Fibroblast of the conjunctiva (primary cell): ENCODE measurements at regions not wholly inside any gene's neighbourhood (a gene's known extent, or its start where the extent isn't known, plus 50 kb on each side); places are given as distances from the start of the nearest gene placed in this dataset.
"Not testable (repeated sequence)": the region's sequence is repeated elsewhere in the genome, so short reads cannot be mapped to it uniquely, and the experiment has no call there.

Experiments
- DNase-seq: peaks from one replicate; pipeline ENCODE4 v3.0.0-alpha.2; 2010; ENCODE audit warnings: low read depth

DNA sequence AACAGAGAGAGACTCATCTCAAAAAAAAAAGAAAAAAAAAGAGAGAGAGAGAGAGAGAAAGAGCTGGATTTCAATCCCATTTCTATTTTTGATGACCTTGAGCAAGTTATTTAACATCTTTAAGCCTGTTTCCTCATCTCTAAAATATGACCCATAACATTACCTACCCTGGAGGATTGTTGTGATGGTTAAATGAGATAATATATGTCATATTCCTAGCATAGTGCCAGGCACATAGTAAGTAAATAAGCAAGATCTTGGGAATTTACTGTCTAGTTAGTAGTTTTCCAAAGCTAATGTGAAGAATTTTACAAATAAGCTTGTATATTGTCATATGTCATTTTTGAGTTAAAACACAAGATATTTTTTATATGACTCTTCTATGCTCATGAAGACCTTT is 236.5 kb downstream of the PHLDA1 start:
- DNase-seq = no peak

DNA sequence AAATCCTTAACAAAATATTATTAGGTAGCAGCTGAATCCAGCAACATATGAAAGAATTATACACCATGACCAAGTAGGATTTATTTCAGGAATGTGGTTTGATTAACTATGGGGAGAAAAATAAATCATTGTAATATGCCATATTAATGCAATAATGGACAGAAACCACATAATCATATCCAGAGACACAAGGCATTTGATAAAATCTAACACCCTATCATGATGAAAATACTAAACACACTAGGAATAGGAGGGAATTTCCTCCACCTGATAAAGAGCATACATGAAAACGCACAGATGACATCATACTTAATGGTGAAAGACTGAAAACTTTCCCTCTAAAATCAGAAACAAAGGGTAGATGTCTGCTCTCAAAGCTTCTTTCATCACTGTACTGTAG is 238.9 kb downstream of the PHLDA1 start:
- no peak for DNase-seq

DNA sequence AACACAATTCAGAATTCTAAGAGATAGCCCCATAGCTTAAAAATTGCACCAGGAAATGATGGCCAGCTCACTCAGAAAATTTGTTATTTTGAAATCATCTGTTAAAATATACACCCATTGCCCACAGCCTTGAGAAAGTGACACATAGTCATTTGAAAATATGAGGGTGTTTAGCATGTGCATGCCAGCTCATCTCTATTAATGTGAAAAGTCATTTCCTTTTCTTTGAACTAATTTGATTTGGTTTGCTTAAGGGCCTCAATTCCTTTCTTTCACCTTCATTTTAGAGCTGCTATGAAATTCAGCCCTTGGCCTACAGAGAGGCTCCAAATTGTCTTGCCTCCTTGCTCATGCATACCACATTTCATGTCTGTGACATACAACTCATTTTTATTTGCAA is 241.4 kb downstream of the PHLDA1 start:
- no peak for DNase-seq

DNA sequence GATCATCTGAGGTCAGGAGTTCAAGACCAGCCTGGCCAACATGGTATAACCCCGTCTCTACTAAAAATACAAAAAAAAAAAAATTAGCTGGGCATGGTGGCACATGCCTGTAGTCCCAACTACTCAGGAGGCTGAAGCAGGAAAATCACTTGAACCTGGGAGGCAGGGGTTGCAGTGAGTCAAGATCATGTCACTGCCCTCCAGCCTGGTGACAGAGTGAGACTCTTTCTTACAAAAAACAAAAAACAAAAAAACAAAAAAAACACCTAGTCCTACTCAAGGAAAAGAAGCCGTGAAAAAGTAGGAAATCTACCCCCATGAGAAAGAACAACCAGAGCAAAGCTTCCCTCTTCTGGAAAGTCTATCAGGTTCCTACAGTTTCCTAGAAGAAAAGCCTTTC is 244.4 kb downstream of the PHLDA1 start:
- DNase-seq = not testable (repeated sequence)

DNA sequence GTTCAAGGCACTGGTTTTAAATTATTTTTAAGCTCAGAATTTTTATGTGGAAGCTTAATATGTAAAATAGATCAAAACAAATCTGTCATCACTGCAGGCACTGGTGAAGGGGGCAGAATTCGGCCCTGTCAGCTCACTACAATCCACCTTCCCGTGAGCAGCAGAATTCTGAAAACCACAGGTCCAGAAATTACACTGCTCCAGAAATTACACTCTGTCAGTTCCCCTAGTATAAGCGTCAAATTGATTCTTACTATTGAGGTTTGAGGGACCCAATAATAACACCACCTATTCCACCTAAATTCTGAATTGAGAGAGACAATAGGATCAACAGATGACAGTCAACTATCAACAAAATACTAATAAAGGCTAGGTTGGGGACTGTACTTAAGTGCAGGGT is 245.5 kb downstream of the PHLDA1 start:
- DNase-seq = no peak

DNA sequence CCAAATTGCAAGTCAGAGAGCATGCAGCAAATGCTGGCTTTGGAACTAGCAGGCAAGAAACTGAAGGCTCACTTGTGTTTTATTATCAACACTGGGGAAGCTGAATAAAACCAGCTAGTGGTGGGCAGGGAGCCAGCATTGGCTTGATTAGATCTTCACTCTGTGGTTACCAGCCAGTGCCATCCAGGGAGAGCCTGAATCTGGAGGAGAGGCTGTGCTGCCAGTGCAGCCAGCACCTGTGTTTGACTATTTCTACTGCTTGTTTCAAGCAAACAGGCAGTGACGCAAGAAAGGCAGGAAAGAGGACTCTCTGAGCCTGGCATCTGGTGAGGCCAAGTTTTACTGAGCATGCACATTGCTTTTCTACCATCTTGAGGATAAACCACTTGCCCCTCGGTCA is 247.0 kb downstream of the PHLDA1 start:
- no peak for DNase-seq

DNA sequence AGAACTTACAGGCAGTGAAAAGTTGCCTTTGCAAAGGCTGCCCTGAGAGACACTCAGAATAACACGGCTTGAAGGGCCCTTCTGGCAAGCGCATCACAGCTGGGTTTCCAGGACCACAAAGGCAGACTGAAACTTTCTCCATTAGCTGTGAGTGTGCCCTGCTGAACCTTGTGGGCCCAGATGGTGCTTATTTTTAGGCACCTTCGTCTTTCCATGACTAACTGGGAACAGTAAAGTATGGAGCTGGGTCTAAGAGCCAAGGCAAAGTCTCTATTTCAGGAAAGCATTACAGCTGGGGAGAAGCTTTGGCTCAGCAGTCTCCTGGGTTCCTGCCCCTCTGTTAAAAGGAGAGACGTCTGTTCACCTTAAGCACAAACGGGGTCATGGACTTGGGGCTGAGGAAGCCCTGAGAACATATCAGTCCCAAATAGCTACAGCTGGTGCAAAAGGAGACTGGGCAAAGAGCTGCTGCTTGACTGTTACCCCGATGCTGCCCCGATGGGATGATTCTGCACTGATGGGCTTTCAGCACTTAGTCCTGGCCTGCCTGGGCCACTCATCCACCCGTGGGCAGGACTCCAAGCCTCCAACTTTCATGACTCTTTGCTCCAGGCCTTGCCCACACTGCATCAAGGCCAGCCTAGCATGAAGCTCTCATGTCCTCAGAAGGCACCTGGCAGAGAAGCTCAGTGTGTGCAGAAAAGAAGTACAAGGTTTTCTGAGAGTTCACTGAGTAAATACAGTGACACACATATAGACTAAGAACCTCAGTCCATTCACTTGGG is 248.3 kb downstream of the PHLDA1 start:
- DNase-seq = no peak

DNA sequence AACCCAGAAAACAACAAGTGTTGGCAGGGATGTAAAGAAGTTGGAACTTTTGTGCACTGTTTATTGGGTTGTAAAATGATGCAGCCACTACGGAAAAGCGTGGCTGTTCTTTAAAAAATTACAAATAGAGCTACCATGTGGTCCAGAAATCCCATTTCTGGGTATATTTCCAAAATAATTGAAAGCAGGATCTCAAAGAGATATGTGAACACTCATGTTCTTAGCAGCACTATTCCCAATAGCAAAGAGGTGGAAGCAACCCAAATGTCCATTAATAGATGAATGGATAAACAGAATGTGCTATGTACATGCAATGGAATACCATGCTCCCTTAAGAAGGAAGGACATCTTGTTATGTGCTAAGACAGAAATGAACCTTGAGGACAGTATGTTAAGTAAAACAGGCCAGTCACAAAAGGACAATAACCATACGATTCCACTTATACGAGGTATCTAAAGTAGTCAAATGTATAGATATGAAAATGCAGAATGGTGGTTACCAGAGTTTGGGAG is 249.5 kb downstream of the PHLDA1 start:
- DNase-seq = no peak

DNA sequence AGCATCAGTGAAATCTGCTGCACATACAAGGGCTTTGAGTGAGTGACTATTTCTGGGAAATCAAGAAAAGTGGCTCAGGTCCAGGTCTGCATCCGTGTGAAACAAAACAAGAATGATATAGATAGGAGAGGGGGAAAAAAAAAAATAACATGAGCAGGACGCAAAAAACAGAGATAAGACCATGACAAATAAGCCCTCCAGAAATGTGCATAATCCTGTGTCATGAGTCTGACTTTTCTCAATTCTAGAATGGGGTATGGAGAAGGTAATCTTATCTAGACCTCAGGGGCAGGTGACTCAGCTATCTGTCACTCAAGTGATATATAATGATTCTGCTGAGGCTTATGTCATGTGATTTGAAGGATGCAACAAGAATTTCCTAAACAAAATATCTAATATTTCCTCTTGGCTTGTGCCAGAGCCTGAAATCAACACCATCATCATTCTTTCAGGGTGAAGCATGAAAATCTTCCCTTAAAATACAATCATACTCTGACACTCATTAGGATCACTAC is 250.0 kb downstream of the PHLDA1 start:
- no peak for DNase-seq

DNA sequence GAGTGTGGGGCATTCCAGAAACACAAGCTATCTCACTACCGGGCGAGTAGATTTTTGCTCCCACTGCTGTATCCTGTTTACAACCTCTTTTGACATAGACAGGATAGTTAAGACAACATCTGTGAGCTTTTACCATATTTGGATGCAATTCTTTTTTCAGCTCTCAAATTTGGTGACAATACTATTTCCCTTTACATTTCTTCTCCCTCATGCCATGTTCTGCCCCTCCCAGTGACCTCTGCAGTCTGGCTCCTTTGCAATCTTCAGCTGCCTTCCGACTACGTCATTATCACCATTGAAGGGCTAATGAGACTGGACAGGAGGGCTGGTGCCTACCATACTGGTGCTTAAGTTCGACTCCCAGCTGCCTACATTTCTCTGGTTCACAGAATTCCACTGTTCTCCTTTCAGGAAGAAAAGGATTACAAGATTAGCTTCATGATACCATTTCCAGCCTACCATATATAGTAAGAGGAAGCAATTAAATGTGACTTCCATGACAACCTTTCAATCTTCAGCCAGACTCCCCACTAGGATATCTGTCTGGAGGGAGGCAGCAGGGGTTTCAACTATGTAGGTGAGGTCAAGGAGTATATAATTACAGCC is 251.6 kb downstream of the PHLDA1 start:
- DNase-seq = no peak

DNA sequence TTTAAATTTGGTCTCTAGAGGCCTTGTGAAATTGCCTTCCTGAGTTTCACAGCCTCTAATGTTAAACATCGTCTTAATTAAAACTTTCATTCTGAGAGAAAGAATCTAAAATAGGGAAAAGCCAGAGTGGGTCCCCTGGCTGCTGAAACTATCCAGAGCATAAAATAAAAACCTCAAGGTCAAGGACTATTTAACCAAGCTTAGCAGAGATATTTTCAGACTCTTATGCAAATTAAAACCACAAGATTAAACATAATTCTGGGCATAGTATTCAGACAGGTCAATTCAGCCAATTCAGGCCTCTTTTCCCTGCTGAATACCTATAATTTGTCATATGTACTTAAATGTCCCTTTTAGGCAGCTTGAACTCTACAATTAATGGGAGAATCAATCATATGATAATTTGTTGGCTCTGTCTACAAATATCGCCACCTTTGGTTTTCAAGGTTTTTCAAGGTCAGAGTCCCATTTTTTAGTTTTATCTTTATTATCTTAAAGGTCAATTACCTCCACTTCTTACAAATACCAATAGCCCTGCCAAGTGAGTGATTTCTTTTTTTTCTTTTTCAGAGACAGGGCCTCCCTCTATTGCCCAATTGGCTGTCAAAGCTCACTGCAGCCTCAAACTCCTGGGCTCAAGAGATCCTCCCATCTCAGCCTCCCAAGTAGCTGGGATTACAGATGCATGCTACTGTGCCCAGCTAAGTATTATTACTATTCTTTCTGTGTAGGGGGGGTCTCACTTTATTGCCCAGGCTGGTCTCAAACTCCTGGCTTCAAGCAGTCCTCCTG is 257.1 kb downstream of the PHLDA1 start:
- DNase-seq = no peak

DNA sequence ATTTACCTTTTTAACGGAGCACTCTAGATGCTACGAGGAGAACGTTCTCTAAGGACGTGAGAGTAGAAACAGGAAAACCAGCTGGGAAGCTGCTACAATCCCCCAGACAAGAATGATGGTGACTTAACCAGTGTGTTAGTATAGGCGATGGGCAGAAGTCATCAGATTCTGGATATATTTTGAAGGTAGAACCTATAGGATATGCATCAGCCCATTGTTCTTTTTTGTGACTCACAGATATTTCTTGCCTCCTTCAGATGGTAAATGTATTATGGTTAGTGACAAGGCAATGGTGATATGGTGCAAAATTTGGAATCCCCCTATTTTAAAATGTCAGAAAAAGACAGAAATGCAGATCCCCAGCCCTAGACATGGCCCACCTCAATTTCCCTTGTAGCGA is 258.2 kb downstream of the PHLDA1 start:
- no peak for DNase-seq

DNA sequence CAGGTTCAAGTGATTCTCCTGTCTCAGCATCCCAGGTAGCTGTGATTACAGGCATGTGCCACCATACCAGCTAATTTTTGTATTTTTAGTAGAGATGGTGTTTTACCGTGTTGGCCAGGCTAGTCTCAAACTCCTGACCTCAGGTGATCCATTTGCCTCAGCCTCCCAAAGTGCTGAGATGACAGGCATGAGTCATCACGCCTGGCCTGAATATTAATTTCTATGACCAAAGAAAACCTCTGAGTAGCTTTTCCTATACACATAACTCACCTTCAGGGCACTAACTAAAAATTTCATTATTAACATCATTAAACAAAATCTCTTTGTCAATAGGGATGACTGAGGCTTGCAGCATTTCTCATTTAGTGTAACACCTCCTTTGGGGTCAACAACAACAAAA is 259.6 kb upstream of the KRR1 start:
- no peak for DNase-seq

DNA sequence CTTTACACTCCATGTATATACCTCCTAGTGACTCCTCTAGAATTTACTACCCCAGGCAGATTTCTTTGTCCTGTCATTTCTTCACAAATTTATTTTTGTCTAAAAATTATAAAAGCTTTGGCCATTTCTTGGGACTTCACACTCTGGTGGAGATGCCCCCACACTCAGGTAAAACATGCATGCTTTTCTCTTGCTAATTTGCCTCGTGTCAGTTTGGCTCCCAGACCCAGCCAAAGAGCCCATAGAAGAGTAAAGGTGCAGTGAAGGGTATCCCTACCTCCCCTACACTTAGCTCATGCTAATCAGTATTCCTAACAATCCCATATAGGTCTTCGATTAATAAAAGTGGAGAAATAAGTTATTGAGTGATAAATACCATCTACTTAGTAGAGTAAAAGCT is 256.5 kb upstream of the KRR1 start:
- DNase-seq = no peak

DNA sequence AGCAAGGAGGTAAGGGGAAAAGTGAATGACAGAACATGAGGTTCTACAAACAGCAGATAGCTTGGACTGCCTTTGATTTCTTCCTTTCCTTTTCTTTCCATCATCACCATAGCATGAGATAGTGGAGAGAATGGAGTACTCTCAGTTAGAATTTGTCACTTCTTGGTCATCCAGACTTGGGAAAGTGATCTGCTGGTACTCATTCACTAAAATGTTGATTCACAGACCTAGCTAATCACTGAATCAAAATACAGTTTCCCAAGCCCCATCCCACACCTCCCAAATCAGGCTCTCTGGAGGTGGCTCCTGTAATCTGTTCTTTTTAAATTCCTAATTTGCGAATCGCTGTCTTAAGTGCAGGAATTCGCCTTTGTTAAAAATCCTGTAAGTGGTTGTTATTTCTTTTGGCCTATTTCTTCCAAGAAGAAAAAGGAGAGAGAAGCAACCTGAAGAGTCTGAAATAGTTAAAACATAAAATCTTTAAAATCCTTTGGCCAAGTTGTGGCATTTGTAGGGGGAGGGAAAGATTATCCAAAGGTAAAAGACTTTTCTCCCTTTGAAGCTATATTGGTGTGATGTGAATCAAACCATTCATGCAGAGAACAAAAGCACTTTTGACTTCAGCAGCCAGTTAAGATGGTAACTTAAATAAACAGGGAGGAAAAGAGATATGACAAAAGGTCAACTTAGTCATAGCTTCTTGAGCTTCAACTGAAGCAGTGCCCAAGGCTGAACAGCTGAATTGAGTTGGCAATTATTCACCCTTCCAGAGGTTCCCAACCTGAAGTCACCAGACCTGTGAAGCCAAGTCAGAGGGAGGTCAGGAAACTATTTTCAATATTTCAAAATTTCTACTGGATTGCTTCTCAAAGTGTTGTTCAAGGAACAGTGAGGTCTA is 255.1 kb upstream of the KRR1 start:
- DNase-seq = peak; percentile 18

DNA sequence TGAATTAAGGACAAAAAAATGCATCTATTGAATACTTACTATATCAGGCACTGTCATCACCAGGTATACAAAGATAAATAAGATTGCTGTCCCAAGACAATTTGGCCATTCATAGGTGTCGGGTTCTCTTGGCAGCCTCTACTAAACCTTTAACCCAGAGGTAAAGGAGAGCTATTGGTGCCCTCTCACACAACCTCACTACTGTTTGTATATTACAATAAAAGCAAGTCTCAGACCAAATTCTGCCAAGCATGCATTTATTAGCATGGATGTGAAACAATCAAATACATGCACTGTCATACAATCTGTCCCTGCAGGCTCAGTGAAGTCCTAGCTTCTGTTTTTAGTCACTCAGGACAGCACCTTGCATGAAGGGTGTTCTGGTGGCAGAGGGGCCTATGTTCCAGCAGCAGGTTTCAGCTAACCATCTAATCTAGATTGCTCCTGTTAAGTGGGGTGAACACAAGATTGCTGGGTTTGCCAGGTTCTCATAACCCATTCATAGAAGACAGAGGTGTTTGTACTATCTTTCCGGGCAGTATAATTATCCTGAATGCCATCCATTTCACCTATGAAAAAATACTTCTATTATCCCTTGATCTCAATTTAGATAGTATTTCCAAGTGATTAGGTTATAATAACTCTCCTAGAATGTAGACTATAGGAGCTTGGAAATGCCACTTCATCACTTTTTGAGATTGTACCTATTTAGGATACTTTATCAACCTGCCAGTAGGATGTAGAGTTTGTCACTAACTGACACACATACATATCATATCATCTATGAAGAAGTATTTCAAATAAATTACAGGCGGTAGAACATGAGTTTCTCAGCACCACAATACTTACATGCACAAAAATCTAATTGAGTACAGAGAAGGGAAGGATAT is 254.0 kb upstream of the KRR1 start:
- DNase-seq = no peak

DNA sequence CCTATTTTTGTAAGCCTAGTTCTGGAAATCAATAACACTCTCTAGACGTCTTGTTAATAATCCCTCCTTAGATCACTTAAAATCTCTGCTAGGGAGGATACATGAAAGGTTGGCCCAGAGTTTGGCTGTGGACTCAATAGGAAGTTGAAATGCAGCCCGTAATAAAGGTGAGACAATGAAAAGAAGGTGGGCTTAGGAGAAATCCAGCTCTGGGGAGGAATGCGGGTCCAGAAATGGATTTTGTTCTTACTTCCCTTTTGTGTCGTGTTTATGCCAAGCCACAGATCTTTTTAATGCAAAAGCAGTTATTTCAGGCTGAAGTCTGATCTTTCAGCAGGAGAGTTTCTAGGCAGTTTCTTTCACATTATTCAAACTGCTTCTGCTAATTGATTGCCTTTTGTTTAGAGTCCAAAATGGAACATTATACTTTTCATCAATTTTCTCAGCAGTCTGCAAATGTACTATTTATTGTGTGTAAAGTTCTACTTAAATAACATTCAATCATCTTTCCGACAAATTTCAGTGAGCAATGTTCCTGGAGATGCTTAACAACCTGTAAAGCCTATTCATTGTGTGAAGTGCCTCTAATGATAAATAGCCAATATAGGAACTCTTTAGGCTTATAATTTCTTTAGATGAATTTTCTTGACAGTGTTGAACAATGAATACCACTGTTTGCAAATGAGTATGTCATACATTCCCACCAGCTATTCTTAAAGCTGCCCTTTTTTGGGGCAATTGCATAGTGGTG is 252.9 kb upstream of the KRR1 start:
- no peak for DNase-seq

DNA sequence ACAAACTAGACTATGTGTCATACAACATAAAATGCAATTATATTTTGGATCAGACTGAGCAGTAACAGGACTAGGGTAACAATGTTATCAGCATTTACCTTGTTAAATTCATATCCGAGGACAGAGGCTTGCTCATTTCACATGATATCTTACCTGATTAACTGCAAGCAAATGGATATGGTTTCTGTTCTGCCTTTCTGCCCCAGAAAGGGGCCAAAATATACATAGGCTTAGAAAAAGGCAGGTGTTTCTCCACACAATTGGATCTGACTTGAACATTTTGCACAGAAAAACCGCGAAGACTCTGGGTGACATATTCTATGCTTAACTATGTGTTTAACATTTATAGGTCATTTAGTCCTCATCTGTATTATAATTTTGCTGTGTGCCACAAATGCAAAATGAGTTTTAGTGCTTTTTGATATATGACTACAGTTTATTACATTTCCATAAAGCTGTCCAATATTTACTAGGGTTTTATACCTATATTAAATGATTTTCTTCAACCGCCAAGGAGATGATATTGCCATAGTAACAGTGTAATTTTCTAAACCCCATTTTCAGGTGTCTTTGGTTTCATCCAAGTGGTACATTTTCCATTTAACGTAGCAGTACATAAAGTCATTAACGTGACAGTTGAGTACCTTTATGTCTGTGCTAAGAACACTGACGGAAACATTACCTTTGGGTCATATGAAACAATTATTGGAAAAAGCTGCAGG is 249.3 kb upstream of the KRR1 start:
- no peak for DNase-seq
